ENCODE measurements at regions not wholly inside any gene's neighbourhood (a gene's known extent, or its start where the extent isn't known, plus 50 kb on each side); places are given as distances from the start of the nearest gene placed in this dataset.

DNA sequence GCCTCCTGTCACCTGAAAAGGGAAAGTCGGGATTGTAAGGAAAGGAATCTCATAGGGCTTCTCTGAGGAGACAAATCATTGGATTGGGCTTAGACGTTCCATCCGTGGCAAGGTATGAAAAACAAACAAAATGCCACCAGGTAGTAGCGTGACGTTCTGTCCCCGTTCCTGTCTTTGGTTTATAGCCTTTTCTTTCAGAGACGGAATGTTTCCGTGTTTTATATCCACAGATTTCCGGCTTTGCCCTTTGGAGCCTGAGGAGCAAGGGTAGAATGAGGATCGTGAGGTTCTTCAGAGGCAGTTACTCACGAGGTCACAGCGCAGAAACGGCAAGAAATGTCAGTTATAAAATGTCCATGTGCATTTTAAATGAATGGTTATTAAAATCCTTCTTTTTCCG, 118.3 kb downstream of the TMEM18 start:
- TF ChIP-seq, protein P1, sequence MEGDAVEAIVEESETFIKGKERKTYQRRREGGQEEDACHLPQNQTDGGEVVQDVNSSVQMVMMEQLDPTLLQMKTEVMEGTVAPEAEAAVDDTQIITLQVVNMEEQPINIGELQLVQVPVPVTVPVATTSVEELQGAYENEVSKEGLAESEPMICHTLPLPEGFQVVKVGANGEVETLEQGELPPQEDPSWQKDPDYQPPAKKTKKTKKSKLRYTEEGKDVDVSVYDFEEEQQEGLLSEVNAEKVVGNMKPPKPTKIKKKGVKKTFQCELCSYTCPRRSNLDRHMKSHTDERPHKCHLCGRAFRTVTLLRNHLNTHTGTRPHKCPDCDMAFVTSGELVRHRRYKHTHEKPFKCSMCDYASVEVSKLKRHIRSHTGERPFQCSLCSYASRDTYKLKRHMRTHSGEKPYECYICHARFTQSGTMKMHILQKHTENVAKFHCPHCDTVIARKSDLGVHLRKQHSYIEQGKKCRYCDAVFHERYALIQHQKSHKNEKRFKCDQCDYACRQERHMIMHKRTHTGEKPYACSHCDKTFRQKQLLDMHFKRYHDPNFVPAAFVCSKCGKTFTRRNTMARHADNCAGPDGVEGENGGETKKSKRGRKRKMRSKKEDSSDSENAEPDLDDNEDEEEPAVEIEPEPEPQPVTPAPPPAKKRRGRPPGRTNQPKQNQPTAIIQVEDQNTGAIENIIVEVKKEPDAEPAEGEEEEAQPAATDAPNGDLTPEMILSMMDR (IDR thresholded peaks at IDR 0.05), result no peak
- TF ChIP-seq POLR2A (IDR thresholded peaks at IDR 0.05), result no peak

All from body of pancreas (tissue), 4 donors.